ENCODE measurements at regions not wholly inside any gene's neighbourhood (a gene's known extent, or its start where the extent isn't known, plus 50 kb on each side); places are given as distances from the start of the nearest gene placed in this dataset.

DNA sequence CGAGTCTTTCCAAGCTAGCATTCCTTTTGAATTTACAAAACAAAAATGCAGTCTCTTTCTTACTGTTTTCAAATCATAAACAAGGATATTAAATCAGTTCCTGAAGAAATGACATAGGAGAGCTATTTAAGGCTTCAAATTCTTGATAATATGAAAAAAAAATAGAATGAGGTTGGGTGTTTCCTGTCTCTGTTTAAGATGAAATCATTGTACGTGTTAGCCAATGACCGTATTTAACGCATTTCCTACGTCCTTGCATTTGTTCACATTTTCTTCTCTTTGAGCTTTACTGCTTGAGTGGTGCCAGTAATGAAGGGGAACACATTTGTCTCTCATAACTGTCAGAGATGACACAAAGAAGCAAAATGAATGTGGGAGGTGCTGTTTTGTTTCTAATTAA is 821.3 kb downstream of the DIAPH3 start (continued):
- no peak for TF ChIP-seq MIER3 (CRISPR knock-in tag; IDR thresholded peaks at IDR 0.05; ENCODE audit: borderline replicate concordance)
- TF ChIP-seq ZNF746 (CRISPR knock-in tag; IDR thresholded peaks at IDR 0.05), result no peak
- TF ChIP-seq SALL1 (CRISPR knock-in tag; IDR thresholded peaks at IDR 0.05), result no peak
- no peak for TF ChIP-seq ZNF562 (CRISPR knock-in tag; IDR thresholded peaks at IDR 0.05; ENCODE audit: borderline replicate concordance)

DNA sequence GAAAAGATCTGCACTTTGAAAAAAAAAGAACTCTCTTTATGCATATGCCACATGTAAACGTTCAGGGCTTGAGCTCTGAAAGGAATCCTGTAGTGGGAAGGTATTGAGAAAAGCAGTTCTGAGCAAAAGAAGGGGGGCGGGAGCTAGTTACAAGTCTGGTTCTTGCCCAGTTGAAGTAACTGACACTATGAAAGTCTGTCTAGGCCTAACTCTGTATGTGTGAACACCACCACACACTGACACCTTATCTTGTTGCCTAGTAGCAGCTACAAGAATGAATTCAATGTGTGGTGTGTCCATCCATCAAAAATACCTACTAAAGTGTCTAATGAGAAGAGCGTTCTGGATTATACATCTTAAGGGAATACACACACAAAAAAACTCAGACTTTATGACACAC is 820.6 kb downstream of the DIAPH3 start:
- in situ Hi-C loops (cut with HindIII; ENCODE audit: extremely low pct_ligation_motif_present, low pct_unique_long_range_greater_than_20kb), result no loop called here

More for the DNA sequence above, 820.6 kb downstream of the DIAPH3 start:
- TF ChIP-seq FOXO1 (CRISPR knock-in tag; IDR thresholded peaks at IDR 0.05) (no peak), CHD4 (IDR thresholded peaks at IDR 0.05; ENCODE audit: borderline replicate concordance, low read length) (no peak), ZNF879 (CRISPR knock-in tag; IDR thresholded peaks at IDR 0.05) (no peak), KDM3A (CRISPR knock-in tag; IDR thresholded peaks at IDR 0.05; ENCODE audit: low read depth) (no peak)
- TF ChIP-seq, protein P1, sequence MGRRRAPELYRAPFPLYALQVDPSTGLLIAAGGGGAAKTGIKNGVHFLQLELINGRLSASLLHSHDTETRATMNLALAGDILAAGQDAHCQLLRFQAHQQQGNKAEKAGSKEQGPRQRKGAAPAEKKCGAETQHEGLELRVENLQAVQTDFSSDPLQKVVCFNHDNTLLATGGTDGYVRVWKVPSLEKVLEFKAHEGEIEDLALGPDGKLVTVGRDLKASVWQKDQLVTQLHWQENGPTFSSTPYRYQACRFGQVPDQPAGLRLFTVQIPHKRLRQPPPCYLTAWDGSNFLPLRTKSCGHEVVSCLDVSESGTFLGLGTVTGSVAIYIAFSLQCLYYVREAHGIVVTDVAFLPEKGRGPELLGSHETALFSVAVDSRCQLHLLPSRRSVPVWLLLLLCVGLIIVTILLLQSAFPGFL (CRISPR knock-in tag; IDR thresholded peaks at IDR 0.05), result no peak
- TF ChIP-seq, protein P2, sequence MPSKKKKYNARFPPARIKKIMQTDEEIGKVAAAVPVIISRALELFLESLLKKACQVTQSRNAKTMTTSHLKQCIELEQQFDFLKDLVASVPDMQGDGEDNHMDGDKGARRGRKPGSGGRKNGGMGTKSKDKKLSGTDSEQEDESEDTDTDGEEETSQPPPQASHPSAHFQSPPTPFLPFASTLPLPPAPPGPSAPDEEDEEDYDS (CRISPR knock-in tag; IDR thresholded peaks at IDR 0.05), result no peak
- no peak overlapping the region for H3K9ac ChIP-seq (ENCODE audit: insufficient read depth, low read depth, low read length)
- intact Hi-C loops (cut with micrococcal nuclease; ENCODE audit: unreplicated experiment), result no loop called here
- no peak overlapping the region for H3K27ac ChIP-seq (ENCODE audit: extremely low read length, insufficient read depth, low read length)
- H3K9me3 ChIP-seq (ENCODE audit: low read length), result no peaks in the 10 kb centered on the region
- H4K20me1 ChIP-seq (ENCODE audit: insufficient read depth, low read length), result no peaks in the 10 kb centered on the region
- 13% methylated on average over 3 of the region's 3 CpGs for WGBS (ENCODE audit: low lambda C conversion rate)
- H3K4me1 ChIP-seq (ENCODE audit: insufficient read depth, low read length), result no peaks in the 10 kb centered on the region
- no peak overlapping the region for H3K4me3 ChIP-seq (replicated peaks in 1 of 3; ENCODE audit: insufficient read depth in 1 of 3, low read depth in 2 of 3, low read length in 3 of 3)
- DNase-seq (ENCODE audit: low spot score), result no peak
- no peaks in the 10 kb centered on the region for H3K79me2 ChIP-seq (ENCODE audit: insufficient read depth, low read length)
- no peak for FAIRE-seq
- ChIA-PET CTCF (ENCODE audit: low intra/inter-chr PET ratio, low total read pairs) (no interaction called here), POLR2A (no interaction called here)
- H3K4me2 ChIP-seq (ENCODE audit: low read depth, low read length), result no peak overlapping the region
- BruUV-seq (replicated peaks), result no TSS peak
- no peak for ATAC-seq
- no peaks in the 10 kb centered on the region for H3K36me3 ChIP-seq (replicated peaks in 1 of 2; ENCODE audit: control insufficient read depth in 1 of 2, insufficient read depth in 2 of 2, low read length in 2 of 2)
- no peaks in the 10 kb centered on the region for H3K27me3 ChIP-seq (ENCODE audit: control insufficient read depth in 1 of 2, insufficient read depth in 2 of 2, low read length in 2 of 2)
- H2AFZ ChIP-seq (ENCODE audit: low read length), result no peak overlapping the region

Measured in HepG2 (cell line).